ENCODE measurements at regions not wholly inside any gene's neighbourhood (a gene's known extent, or its start where the extent isn't known, plus 50 kb on each side); places are given as distances from the start of the nearest gene placed in this dataset.

DNA sequence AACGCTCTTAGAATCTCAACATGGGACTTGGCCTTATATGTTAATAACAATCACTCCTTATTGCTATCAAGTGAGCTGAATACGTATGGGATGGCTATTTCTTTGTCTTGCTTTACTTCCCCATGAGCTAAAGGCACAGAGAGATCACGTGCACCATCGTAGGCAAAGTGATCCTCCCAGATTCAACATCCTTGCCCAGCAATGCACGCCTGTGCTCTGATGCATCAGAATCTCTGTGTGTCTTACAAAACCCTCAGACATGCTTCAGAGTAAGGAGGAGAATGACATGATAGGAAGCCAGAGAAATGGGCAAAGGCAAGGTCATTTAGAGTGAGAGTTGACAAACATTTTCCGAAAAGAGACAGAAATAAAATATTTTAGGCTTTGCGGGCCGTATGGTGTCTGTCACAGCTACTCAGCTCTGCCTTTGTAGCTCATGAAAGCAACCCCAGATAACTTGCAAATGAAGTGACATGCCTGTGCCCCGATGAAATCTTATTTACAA is 277.6 kb upstream of the CDH4 start:
- TF ChIP-seq GABPA (IDR thresholded peaks at IDR 0.05; ENCODE audit: borderline replicate concordance, insufficient read depth, low read length) (no peak), EZH2 (IDR thresholded peaks at IDR 0.05; ENCODE audit: low read depth, low read length, severe bottlenecking) (no peak), RXRA (IDR thresholded peaks at IDR 0.05; ENCODE audit: insufficient read depth, low read depth, low read length) (no peak), YY1 (IDR thresholded peaks at IDR 0.05; ENCODE audit: low read depth, low read length) (no peak), TAF1 (IDR thresholded peaks at IDR 0.05; ENCODE audit: low read depth, low read length) (no peak), KDM1A (IDR thresholded peaks at IDR 0.05; ENCODE audit: borderline replicate concordance, low read length) (no peak), BACH1 (IDR thresholded peaks at IDR 0.05; ENCODE audit: low read length) (no peak), TEAD4 (IDR thresholded peaks at IDR 0.05; ENCODE audit: low read depth, low read length) (no peak), JUN (IDR thresholded peaks at IDR 0.05; ENCODE audit: low read depth, low read length) (no peak)
- TF ChIP-seq, protein P1, sequence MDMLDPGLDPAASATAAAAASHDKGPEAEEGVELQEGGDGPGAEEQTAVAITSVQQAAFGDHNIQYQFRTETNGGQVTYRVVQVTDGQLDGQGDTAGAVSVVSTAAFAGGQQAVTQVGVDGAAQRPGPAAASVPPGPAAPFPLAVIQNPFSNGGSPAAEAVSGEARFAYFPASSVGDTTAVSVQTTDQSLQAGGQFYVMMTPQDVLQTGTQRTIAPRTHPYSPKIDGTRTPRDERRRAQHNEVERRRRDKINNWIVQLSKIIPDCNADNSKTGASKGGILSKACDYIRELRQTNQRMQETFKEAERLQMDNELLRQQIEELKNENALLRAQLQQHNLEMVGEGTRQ (IDR thresholded peaks at IDR 0.05; ENCODE audit: low read length), result no peak
- TF ChIP-seq, protein P2, sequence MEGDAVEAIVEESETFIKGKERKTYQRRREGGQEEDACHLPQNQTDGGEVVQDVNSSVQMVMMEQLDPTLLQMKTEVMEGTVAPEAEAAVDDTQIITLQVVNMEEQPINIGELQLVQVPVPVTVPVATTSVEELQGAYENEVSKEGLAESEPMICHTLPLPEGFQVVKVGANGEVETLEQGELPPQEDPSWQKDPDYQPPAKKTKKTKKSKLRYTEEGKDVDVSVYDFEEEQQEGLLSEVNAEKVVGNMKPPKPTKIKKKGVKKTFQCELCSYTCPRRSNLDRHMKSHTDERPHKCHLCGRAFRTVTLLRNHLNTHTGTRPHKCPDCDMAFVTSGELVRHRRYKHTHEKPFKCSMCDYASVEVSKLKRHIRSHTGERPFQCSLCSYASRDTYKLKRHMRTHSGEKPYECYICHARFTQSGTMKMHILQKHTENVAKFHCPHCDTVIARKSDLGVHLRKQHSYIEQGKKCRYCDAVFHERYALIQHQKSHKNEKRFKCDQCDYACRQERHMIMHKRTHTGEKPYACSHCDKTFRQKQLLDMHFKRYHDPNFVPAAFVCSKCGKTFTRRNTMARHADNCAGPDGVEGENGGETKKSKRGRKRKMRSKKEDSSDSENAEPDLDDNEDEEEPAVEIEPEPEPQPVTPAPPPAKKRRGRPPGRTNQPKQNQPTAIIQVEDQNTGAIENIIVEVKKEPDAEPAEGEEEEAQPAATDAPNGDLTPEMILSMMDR (IDR thresholded peaks at IDR 0.05; ENCODE audit: control extremely low read depth in 1 of 3, insufficient read depth in 1 of 3, low read depth in 1 of 3, low read length in 3 of 3), result no peak

Data from H1 (cell line).